Keratinocyte (primary cell): ENCODE measurements at regions not wholly inside any gene's neighbourhood (a gene's known extent, or its start where the extent isn't known, plus 50 kb on each side); places are given as distances from the start of the nearest gene placed in this dataset.

Experiments
- DNase-seq: peaks from one replicate; pipeline ENCODE4 v3.0.0-alpha.2; 2011; ENCODE audit warnings: low read depth, missing footprints, low spot score
- FAIRE-seq: peaks from 2 replicates; lab custom pipeline; 2011; peaks lifted over from hg19 to GRCh38; lab: Jason Lieb, UNC
- H2AFZ ChIP-seq: 2 replicates; pipeline ENCODE4 v1.6.0; 2012; ENCODE audit warnings: low read length, control low read depth, inconsistent platforms; ENCODE audit not compliant: control insufficient read depth
- H3K27ac ChIP-seq: 2 replicates; pipeline ENCODE4 v1.5.1; 2011; ENCODE audit warnings: low read length; ENCODE audit not compliant: control insufficient read depth, insufficient read depth
- H3K27me3 ChIP-seq: 3 replicates; pipeline ENCODE4 v1.6.0; 2011; ENCODE audit warnings: low read length; ENCODE audit not compliant: control insufficient read depth, insufficient read depth; ENCODE audit errors: extremely low read depth
- H3K36me3 ChIP-seq, 2 experiments: 2 replicates in 1 of 2; 3 replicates in 1 of 2; pipeline ENCODE4 v1.5.1; 2011; ENCODE audit warnings: low read length in 2 of 2, mild to moderate bottlenecking in 1 of 2; ENCODE audit not compliant: control insufficient read depth in 2 of 2, insufficient read depth in 2 of 2; ENCODE audit errors: extremely low read depth in 1 of 2
- H3K4me1 ChIP-seq: 3 replicates; pipeline ENCODE4 v1.5.1; 2011; ENCODE audit warnings: low read length; ENCODE audit not compliant: control insufficient read depth, insufficient read depth; ENCODE audit errors: extremely low read depth
- H3K4me2 ChIP-seq: 3 replicates; pipeline ENCODE4 v1.6.0; 2011; ENCODE audit warnings: low read depth, low read length; ENCODE audit not compliant: control insufficient read depth, insufficient read depth; ENCODE audit errors: extremely low read depth
- H3K4me3 ChIP-seq, 3 experiments: fragments of 200-600 bp in 1 of 3; sonication (generic) in 1 of 3; 2 replicates in 2 of 3; 3 replicates in 1 of 3; pipeline ENCODE4 v1.5.1; 2011 to 2016; ENCODE audit warnings: low read length in 3 of 3, mild to moderate bottlenecking in 3 of 3, control low read depth in 2 of 3, inconsistent platforms in 1 of 3, low read depth in 1 of 3, mixed read lengths in 1 of 3, mixed run types in 1 of 3, moderate library complexity in 1 of 3; ENCODE audit not compliant: control insufficient read depth in 2 of 3, insufficient read depth in 2 of 3; ENCODE audit errors: extremely low read depth in 1 of 3
- H3K79me2 ChIP-seq: 2 replicates; pipeline ENCODE4 v1.6.0; 2012; ENCODE audit warnings: low read length; ENCODE audit not compliant: control insufficient read depth, insufficient read depth
- H3K9ac ChIP-seq: 3 replicates; pipeline ENCODE4 v1.6.0; 2011; ENCODE audit warnings: low read length; ENCODE audit not compliant: control insufficient read depth, insufficient read depth; ENCODE audit errors: extremely low read depth
- H3K9me1 ChIP-seq: 3 replicates; pipeline ENCODE4 v1.6.0; 2011; ENCODE audit warnings: low read length; ENCODE audit not compliant: control insufficient read depth, insufficient read depth; ENCODE audit errors: extremely low read depth
- H3K9me3 ChIP-seq: 2 replicates; pipeline ENCODE4 v1.5.1; 2012; ENCODE audit warnings: low read depth, low read length; ENCODE audit not compliant: control insufficient read depth
- H4K20me1 ChIP-seq: 3 replicates; pipeline ENCODE4 v1.6.0; 2011; ENCODE audit warnings: low read length; ENCODE audit not compliant: control insufficient read depth, insufficient read depth; ENCODE audit errors: extremely low read depth
- CTCF ChIP-seq, 3 experiments: IDR thresholded peaks in 1 of 3; conservative IDR thresholded peaks in 1 of 3; optimal IDR thresholded peaks in 1 of 3; 2 replicates in 2 of 3; 3 replicates in 1 of 3; pipeline versions ENCODE3 to v1.5.1; 2011; ENCODE audit warnings: low read length in 3 of 3, mild to moderate bottlenecking in 3 of 3, moderate library complexity in 2 of 3, control low read depth in 1 of 3, inconsistent platforms in 1 of 3; ENCODE audit not compliant: insufficient read depth in 2 of 3; ENCODE audit errors: extremely low read depth in 1 of 3
- EZH2 ChIP-seq: IDR thresholded peaks from one replicate; pipeline ENCODE4 v1.6.1; 2012; ENCODE audit warnings: inconsistent platforms, mild to moderate bottlenecking, low read length, moderate library complexity
- dilution Hi-C: fragments of 300-500 bp; cut with MboI; formaldehyde crosslinking; loops from one replicate; pipeline ENCODE4 v1.7.0; 2020; ENCODE audit warnings: low sequenced_read_pairs; ENCODE audit not compliant: extremely low pct_ligation_motif_present

- peaks cover 10% of the 10 kb centered on the region for H3K27me3 ChIP-seq
- TF ChIP-seq EZH2: no peak
- no peak for TF ChIP-seq CTCF (optimal IDR thresholded peaks at IDR 0.05 in 1 of 3, IDR thresholded peaks at IDR 0.05 in 1 of 3, conservative IDR thresholded peaks at IDR 0.05 in 1 of 3; ENCODE audit: extremely low read depth in 1 of 3, insufficient read depth in 2 of 3, low read length in 3 of 3)
- H3K4me1 ChIP-seq: no peaks in the 10 kb centered on the region
- no peaks in the 10 kb centered on the region for H3K79me2 ChIP-seq
- no peaks in the 10 kb centered on the region for H3K9me1 ChIP-seq
- no peaks in the 10 kb centered on the region for H4K20me1 ChIP-seq
- H3K4me2 ChIP-seq: no peak overlapping the region
- H3K9ac ChIP-seq: no peak overlapping the region
- H3K4me3 ChIP-seq: no peak overlapping the region
- dilution Hi-C loops: no loop called here
- no peaks in the 10 kb centered on the region for H3K36me3 ChIP-seq
- H3K9me3 ChIP-seq: no peaks in the 10 kb centered on the region
- no peak for FAIRE-seq
- no peak overlapping the region for H2AFZ ChIP-seq
- no peak overlapping the region for H3K27ac ChIP-seq
- DNase-seq: no peak
Measured at GRCh38 chr10:78365694-78366093, 332.0 kb downstream of the RPS24 start.

- DNase-seq: no peak
- Histone ChIP-seq H3K27me3 (peaks cover 12% of the 10 kb centered on the region), H3K4me2 (no peak overlapping the region), H3K27ac (no peak overlapping the region), H3K4me3 (no peak overlapping the region), H3K4me1 (no peaks in the 10 kb centered on the region), H3K36me3 (no peaks in the 10 kb centered on the region), H3K79me2 (no peaks in the 10 kb centered on the region), H3K9me3 (no peaks in the 10 kb centered on the region), H2AFZ (no peak overlapping the region), H3K9ac (no peak overlapping the region), H3K9me1 (no peaks in the 10 kb centered on the region), H4K20me1 (no peaks in the 10 kb centered on the region)
- dilution Hi-C loops: no loop called here
- no peak for FAIRE-seq
- TF ChIP-seq EZH2 (no peak), CTCF (optimal IDR thresholded peaks at IDR 0.05 in 1 of 3, IDR thresholded peaks at IDR 0.05 in 1 of 3, conservative IDR thresholded peaks at IDR 0.05 in 1 of 3; ENCODE audit: extremely low read depth in 1 of 3, insufficient read depth in 2 of 3, low read length in 3 of 3) (no peak)
Measured at GRCh38 chr10:78366663-78367411, 333.2 kb downstream of the RPS24 start.
